ENCODE measurements at regions not wholly inside any gene's neighbourhood (a gene's known extent, or its start where the extent isn't known, plus 50 kb on each side); places are given as distances from the start of the nearest gene placed in this dataset.

GRCh38 chr2:122266636-122267035 is 511.2 kb downstream of the TSN start:
- Histone ChIP-seq H3K36me3 (ENCODE audit: control insufficient read depth, insufficient read depth, low read length) (no peaks in the 10 kb centered on the region), H3K9me3 (replicated peaks; ENCODE audit: control insufficient read depth, insufficient read depth, low read depth, low read length) (no peaks in the 10 kb centered on the region), H4K20me1 (replicated peaks; ENCODE audit: control insufficient read depth, insufficient read depth, low read length) (no peaks in the 10 kb centered on the region), H3K4me3 (no peak overlapping the region), H3K9ac (ENCODE audit: insufficient read depth in 1 of 2, low read depth in 2 of 2, low read length in 2 of 2) (no peak overlapping the region), H3K9me1 (ENCODE audit: control insufficient read depth, insufficient read depth, low read length) (no peaks in the 10 kb centered on the region), H3K79me2 (ENCODE audit: control insufficient read depth, insufficient read depth, low read length) (no peaks in the 10 kb centered on the region), H2AFZ (ENCODE audit: low read depth, low read length) (no peak overlapping the region), H3K27ac (ENCODE audit: extremely low read depth, low read depth, low read length) (no peak overlapping the region), H3K4me1 (replicated peaks in 1 of 2; ENCODE audit: control insufficient read depth in 2 of 2, insufficient read depth in 2 of 2, low read length in 2 of 2) (no peaks in the 10 kb centered on the region), H3K27me3 (ENCODE audit: control insufficient read depth in 2 of 2, insufficient read depth in 2 of 2, low read length in 2 of 2) (no peaks in the 10 kb centered on the region), H3K4me2 (ENCODE audit: insufficient read depth, low read length) (no peak overlapping the region)
- DNase-seq (ENCODE audit: extremely low read depth in 1 of 4, low spot score in 3 of 4) (no peak), ATAC-seq (no peak), FAIRE-seq (no peak)
- 0% methylated on average over 1 of the region's 1 CpG for WGBS (ENCODE audit: insufficient coverage, low coverage, missing lambda C conversion rate)
- no TSS peak for BruUV-seq (replicated peaks)
- ChIA-PET POLR2A (no interaction called here), CTCF (ENCODE audit: low intra/inter-chr PET ratio) (no interaction called here)
- no peak for TF ChIP-seq ZBTB43 (CRISPR knock-in tag; IDR thresholded peaks at IDR 0.05)
- no peak for TF ChIP-seq CREB5 (CRISPR knock-in tag; IDR thresholded peaks at IDR 0.05)
- no peak for TF ChIP-seq FOXM1 (IDR thresholded peaks at IDR 0.05; ENCODE audit: low read depth)
- TF ChIP-seq FOXM1 (CRISPR knock-in tag; IDR thresholded peaks at IDR 0.05; ENCODE audit: low read depth) = no peak
- no peak for TF ChIP-seq TRIM25 (IDR thresholded peaks at IDR 0.05; ENCODE audit: borderline replicate concordance)
- TF ChIP-seq BRF1 (IDR thresholded peaks at IDR 0.05; ENCODE audit: borderline replicate concordance, extremely low read depth, insufficient read length) = no peak
- no peak for TF ChIP-seq ATF7 (IDR thresholded peaks at IDR 0.05)
- no peak for TF ChIP-seq TCFL5 (CRISPR knock-in tag; conservative IDR thresholded peaks at IDR 0.05)
- no peak for TF ChIP-seq POLR3A (IDR thresholded peaks at IDR 0.05; ENCODE audit: borderline replicate concordance, extremely low read depth, insufficient read depth, insufficient read length)
- TF ChIP-seq KHSRP (IDR thresholded peaks at IDR 0.05) = no peak
- TF ChIP-seq ZBTB9 (CRISPR knock-in tag; IDR thresholded peaks at IDR 0.05) = no peak
- no peak for TF ChIP-seq SRSF7 (optimal IDR thresholded peaks at IDR 0.05; ENCODE audit: low read depth, low read length)
- no peak for TF ChIP-seq SMARCA5 (IDR thresholded peaks at IDR 0.05)
- in situ Hi-C loops (cut with MboI) = no loop called here
- intact Hi-C loops (cut with micrococcal nuclease) = no loop called here
